GM10266 (cell line): ENCODE measurements at regions not wholly inside any gene's neighbourhood (a gene's known extent, or its start where the extent isn't known, plus 50 kb on each side); places are given as distances from the start of the nearest gene placed in this dataset.

Source experiments
- DNase-seq: peaks from one replicate; pipeline ENCODE4 v3.0.0; 2012; ENCODE audit errors: extremely low spot score
- TF ChIP-seq, protein P1 (sequence below): IDR thresholded peaks from 2 replicates; pipeline ENCODE4 v1.5.1; 2012; ENCODE audit warnings: mild to moderate bottlenecking, low read depth; ENCODE audit not compliant: control insufficient read depth, insufficient read depth; ENCODE audit errors: missing control alignments

DNA sequence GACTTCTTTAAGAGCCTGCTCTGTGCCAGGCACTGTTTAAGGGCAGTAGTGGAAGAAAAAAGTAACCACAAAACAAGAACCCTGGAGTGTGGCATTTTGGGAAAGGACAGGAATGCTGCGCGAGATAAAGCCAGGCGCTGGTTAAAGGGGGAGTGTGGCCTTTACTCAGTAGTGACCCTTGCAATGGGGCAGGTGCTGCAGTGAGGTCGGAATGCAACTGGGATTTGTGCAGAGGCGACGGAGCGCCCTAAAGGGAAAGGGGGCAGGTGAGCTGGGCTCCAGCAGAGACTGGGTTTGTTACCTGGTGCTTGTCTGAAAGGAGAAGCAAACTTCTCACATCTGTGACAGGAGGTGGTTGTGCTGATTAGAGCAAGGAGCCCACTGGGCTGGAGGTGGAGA, 263.6 kb downstream of the ACTR3B start:
- TF ChIP-seq, protein P1, sequence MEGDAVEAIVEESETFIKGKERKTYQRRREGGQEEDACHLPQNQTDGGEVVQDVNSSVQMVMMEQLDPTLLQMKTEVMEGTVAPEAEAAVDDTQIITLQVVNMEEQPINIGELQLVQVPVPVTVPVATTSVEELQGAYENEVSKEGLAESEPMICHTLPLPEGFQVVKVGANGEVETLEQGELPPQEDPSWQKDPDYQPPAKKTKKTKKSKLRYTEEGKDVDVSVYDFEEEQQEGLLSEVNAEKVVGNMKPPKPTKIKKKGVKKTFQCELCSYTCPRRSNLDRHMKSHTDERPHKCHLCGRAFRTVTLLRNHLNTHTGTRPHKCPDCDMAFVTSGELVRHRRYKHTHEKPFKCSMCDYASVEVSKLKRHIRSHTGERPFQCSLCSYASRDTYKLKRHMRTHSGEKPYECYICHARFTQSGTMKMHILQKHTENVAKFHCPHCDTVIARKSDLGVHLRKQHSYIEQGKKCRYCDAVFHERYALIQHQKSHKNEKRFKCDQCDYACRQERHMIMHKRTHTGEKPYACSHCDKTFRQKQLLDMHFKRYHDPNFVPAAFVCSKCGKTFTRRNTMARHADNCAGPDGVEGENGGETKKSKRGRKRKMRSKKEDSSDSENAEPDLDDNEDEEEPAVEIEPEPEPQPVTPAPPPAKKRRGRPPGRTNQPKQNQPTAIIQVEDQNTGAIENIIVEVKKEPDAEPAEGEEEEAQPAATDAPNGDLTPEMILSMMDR = no peak
- DNase-seq = no peak

DNA sequence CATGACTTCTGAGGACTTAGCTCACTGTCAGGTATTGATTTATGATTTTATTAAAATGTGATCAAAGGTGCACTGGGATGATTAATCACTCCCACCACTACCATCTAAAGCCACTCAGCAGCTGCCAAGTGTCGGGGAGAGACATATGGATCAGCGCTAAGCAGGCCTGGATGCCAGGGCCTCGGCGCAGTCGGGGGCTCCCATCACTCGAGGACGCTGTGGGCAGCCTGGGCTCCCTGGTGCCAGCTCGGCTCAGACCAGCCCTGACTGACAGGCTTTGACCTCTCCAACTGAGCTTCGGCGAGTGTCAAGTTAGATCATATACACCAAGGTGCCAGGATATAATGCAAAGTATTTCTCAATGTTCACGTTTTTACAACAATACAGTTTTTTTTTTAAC, 267.7 kb downstream of the ACTR3B start:
- no peak for DNase-seq
- TF ChIP-seq, protein P1 = no peak

DNA sequence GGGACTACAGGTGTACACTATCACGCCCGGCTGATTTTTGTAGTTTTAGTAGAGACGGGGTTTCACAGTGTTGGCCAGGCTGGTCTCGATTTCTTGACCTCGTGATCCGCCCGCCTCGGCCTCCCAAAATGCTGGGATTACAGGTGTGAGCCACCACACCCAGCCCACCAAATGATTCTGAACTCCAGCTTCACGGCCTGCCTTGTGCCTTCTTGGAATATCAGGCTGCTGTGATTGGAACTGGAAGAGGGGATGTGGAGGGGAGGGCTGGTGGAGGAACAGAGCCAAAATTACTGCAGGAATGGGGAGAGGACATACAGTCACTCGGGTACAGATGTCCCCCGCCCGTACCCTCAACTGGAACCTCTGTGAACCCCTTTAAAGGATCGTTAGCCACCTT, 268.4 kb downstream of the ACTR3B start:
- TF ChIP-seq, protein P1 = no peak
- DNase-seq = no peak

DNA sequence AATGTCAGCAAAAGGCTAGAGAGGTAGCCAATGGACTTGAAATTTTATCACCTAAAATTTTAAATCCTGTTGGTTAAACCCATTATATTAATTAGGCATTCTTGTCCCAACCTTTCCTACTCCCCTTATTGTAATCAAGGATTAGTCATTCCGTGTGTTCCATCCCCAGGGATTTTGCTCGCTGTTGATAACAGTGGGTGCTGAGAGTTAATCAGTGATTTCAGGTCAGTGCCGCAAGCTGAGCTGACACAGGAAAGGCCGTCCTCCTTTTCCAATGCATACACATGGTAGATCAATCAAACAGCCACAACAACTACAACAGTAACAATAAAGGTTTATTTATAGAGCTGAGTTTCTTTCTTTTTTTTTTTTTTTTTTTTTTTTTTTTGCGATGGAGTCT, 271.4 kb downstream of the ACTR3B start:
- no peak for DNase-seq
- TF ChIP-seq, protein P1 = no peak

DNA sequence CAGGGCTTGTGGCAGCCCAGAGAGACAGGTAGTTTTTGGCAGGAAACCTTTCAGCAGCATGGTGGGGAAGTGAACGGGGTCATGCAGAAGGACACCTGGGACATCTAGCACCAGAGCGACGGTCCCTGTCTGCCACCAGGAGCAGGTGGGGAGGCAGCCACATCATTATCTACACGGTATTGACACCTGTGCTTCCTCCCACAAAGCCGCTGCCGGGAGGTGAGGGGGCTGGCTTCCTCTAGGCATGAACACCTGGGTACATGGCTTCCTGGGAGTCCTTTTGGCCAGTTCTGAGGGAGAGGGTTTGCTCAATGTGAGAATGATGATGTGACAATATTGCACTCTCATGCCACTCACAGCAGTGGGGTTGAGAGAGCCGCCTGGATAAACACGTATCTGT, 275.2 kb downstream of the ACTR3B start:
- DNase-seq = no peak
- TF ChIP-seq, protein P1 = no peak

DNA sequence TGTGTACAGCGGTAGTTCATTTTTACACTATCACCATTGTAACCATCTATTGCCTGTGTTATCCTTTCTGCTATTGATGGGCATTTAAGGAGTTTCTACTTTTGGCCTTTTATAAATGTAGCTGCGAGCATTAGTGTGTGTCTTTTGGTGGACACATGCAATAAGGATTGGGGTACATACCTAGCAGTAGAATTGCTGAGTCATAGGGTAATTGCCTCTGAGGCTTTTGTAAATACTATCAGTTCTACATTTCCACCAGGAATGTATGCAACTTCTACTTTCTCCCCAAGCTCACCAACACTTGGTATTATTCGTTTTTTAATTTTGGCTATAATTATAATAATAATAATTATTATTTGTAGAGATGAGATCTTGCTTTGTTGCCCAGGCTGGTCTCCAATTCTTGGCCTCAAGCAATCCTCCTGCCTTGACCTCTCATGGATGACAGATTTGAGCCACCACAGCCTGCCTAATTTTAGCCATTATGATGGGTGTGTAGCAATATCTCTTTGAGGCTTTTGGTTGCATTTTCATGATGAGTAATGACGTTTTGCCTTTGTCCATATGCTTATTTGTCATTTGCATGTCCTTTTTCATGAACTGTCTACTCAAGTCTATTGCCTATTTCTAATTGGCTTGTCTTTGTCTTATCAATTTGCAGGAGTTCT, 277.0 kb downstream of the ACTR3B start:
- DNase-seq = no peak
- TF ChIP-seq, protein P1 = no peak

DNA sequence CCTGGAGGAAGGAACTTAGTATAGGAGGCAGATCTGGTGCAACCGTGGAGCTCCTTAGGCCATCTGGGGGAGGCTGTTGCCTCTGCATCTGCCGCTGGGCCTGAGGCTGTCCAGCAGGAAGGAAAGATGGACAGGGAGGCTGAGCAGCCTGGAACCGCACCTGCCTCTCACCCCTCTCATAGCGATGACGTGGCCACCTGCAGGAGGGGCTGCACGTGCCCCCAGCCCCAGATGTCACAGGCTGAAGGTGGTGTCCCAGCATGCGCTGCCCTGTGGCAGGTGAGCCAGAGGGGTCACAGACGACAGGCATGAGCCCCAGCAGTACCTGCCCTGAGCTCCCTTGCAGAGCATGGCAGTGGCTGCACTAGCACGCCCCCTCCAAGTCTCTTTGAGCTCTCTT, 283.9 kb downstream of the ACTR3B start:
- TF ChIP-seq, protein P1 = no peak
- no peak for DNase-seq
